Mesenchymal stem cell (in vitro differentiated cells and primary cell): ENCODE measurements at regions not wholly inside any gene's neighbourhood (a gene's known extent, or its start where the extent isn't known, plus 50 kb on each side); places are given as distances from the start of the nearest gene placed in this dataset.

ENCODE experiments used
- DNase-seq: peaks from one replicate; pipeline ENCODE4 v3.0.0-alpha.2; 2013
- H2AFZ ChIP-seq: one replicate; pipeline ENCODE4 v1.6.1; 2013; ENCODE audit warnings: low read depth, mild to moderate bottlenecking, control low read depth, inconsistent platforms, low read length, moderate library complexity
- H2AK5ac ChIP-seq: 2 replicates; pipeline ENCODE4 v1.6.1; 2013; ENCODE audit warnings: low read length, moderate library complexity, mild to moderate bottlenecking, inconsistent platforms; ENCODE audit not compliant: severe bottlenecking
- H2BK120ac ChIP-seq: one replicate; pipeline ENCODE4 v1.6.1; 2013; ENCODE audit warnings: low read depth, mild to moderate bottlenecking, inconsistent platforms, low read length, moderate library complexity
- H2BK12ac ChIP-seq, 2 experiments: one replicate each; pipeline ENCODE4 v1.6.1; 2013; ENCODE audit warnings: inconsistent platforms in 2 of 2, low read length in 2 of 2, mild to moderate bottlenecking in 2 of 2, moderate library complexity in 2 of 2, control low read depth in 1 of 2
- H2BK15ac ChIP-seq: one replicate; pipeline ENCODE4 v1.6.1; 2013; ENCODE audit warnings: mild to moderate bottlenecking, low read depth, inconsistent platforms; ENCODE audit not compliant: poor library complexity, severe bottlenecking
- H2BK5ac ChIP-seq: 2 replicates; pipeline ENCODE4 v1.6.1; 2013; ENCODE audit warnings: low read depth, mild to moderate bottlenecking, low read length, control low read depth, inconsistent platforms; ENCODE audit not compliant: poor library complexity, severe bottlenecking
- H3K14ac ChIP-seq, 2 experiments: one replicate each; pipeline ENCODE4 v1.6.1; 2013; ENCODE audit warnings: inconsistent platforms in 2 of 2, low read length in 2 of 2, control low read depth in 1 of 2, mild to moderate bottlenecking in 1 of 2, moderate library complexity in 1 of 2
- H3K18ac ChIP-seq, 2 experiments: one replicate each; pipeline ENCODE4 v1.6.1; 2013; ENCODE audit warnings: inconsistent platforms in 2 of 2, low read length in 2 of 2, control low read depth in 1 of 2, low read depth in 1 of 2, mild to moderate bottlenecking in 1 of 2
- H3K23ac ChIP-seq, 2 experiments: one replicate each; pipeline ENCODE4 v1.6.1; 2013; ENCODE audit warnings: inconsistent platforms in 2 of 2, low read length in 2 of 2, mild to moderate bottlenecking in 2 of 2, moderate library complexity in 2 of 2, control low read depth in 1 of 2
- H3K27ac ChIP-seq: 2 replicates; pipeline ENCODE4 v1.5.1; 2013; ENCODE audit warnings: mild to moderate bottlenecking, moderate library complexity, low read length, control low read depth, inconsistent platforms; ENCODE audit not compliant: poor library complexity, severe bottlenecking
- H3K27me3 ChIP-seq, 2 experiments: 2 replicates each; pipeline versions ENCODE4 v1.6.1 to v1.7.0; 2013; ENCODE audit warnings: low read length in 2 of 2, mild to moderate bottlenecking in 2 of 2, moderate library complexity in 2 of 2, control low read depth in 1 of 2, inconsistent platforms in 1 of 2; ENCODE audit not compliant: control insufficient read depth in 1 of 2, insufficient read depth in 1 of 2
- H3K36me3 ChIP-seq, 2 experiments: 2 replicates each; pipeline versions ENCODE4 v1.6.1 to v1.7.0; 2013; ENCODE audit warnings: low read length in 2 of 2, control low read depth in 1 of 2, inconsistent platforms in 1 of 2, low read depth in 1 of 2, mild to moderate bottlenecking in 1 of 2; ENCODE audit not compliant: insufficient read depth in 2 of 2, control insufficient read depth in 1 of 2
- H3K4ac ChIP-seq, 2 experiments: one replicate each; pipeline ENCODE4 v1.6.1; 2013; ENCODE audit warnings: inconsistent platforms in 2 of 2, low read length in 2 of 2, mild to moderate bottlenecking in 2 of 2, moderate library complexity in 2 of 2, control low read depth in 1 of 2, low read depth in 1 of 2
- H3K4me1 ChIP-seq: 2 replicates; pipeline ENCODE4 v1.6.1; 2013; ENCODE audit warnings: low read depth, low read length, control low read depth; ENCODE audit not compliant: control insufficient read depth, insufficient read depth
- H3K4me2 ChIP-seq: 2 replicates; pipeline ENCODE4 v1.6.1; 2013; ENCODE audit warnings: low read length, mild to moderate bottlenecking, inconsistent platforms; ENCODE audit not compliant: poor library complexity, severe bottlenecking
- H3K4me3 ChIP-seq, 2 experiments: 2 replicates each; pipeline versions ENCODE4 v1.5.1 to v1.7.0; 2013; ENCODE audit warnings: low read length in 2 of 2, mild to moderate bottlenecking in 2 of 2, control low read depth in 1 of 2, low read depth in 1 of 2; ENCODE audit not compliant: insufficient read depth in 1 of 2
- H3K79me1 ChIP-seq: replicated peaks from 2 replicates; pipeline ENCODE4 v1.6.1; 2013; ENCODE audit warnings: mild to moderate bottlenecking, control low read depth, low read length, inconsistent platforms; ENCODE audit not compliant: poor library complexity, severe bottlenecking
- H3K9ac ChIP-seq: 2 replicates; pipeline ENCODE4 v1.7.0; 2013; ENCODE audit warnings: mild to moderate bottlenecking, low read length, moderate library complexity
- H3K9me3 ChIP-seq: 2 replicates; pipeline ENCODE4 v1.7.0; 2013; ENCODE audit warnings: mild to moderate bottlenecking, low read length; ENCODE audit not compliant: control insufficient read depth
- H4K8ac ChIP-seq: one replicate; pipeline ENCODE4 v1.6.1; 2013; ENCODE audit warnings: inconsistent platforms, mild to moderate bottlenecking, low read length, moderate library complexity
- H4K91ac ChIP-seq: one replicate; pipeline ENCODE4 v1.6.1; 2013; ENCODE audit warnings: mild to moderate bottlenecking, low read length, inconsistent platforms
- WGBS: methylation state at CpG from one replicate; pipeline ENCODE4 v1.1.7; 2013; ENCODE audit warnings: mixed read lengths; 5-methylcytosine and 5-hydroxymethylcytosine counted together

GRCh38 chr11:11757909-11758308 is 83.9 kb upstream of the USP47 start:
- peaks cover 64 to 92% of the 10 kb centered on the region in 2 experiments for H3K27me3 ChIP-seq
- H3K79me1 ChIP-seq, result no peaks in the 10 kb centered on the region
- H2BK12ac ChIP-seq, result no peak overlapping the region
- H3K18ac ChIP-seq, result no peak overlapping the region
- no peaks in the 10 kb centered on the region for H3K4me1 ChIP-seq
- no peak overlapping the region for H3K9ac ChIP-seq
- H4K8ac ChIP-seq, result no peak overlapping the region
- DNase-seq, result no peak
- H3K27ac ChIP-seq, result no peak overlapping the region
- H3K4ac ChIP-seq, result no peak overlapping the region
- no peak overlapping the region for H3K4me2 ChIP-seq
- H3K14ac ChIP-seq, result no peak overlapping the region
- no peak overlapping the region for H2BK15ac ChIP-seq
- H3K4me3 ChIP-seq, result no peak overlapping the region
- no peak overlapping the region for H2BK120ac ChIP-seq
- 27% methylated on average over 1 of the region's 3 CpGs for WGBS
- no peak overlapping the region for H3K23ac ChIP-seq
- peaks cover 2% of the 10 kb centered on the region for H3K9me3 ChIP-seq
- no peak overlapping the region for H2AFZ ChIP-seq
- no peak overlapping the region for H4K91ac ChIP-seq
- H2AK5ac ChIP-seq, result no peak overlapping the region
- H3K36me3 ChIP-seq, result no peaks in the 10 kb centered on the region
- H2BK5ac ChIP-seq, result no peak overlapping the region

- H3K23ac ChIP-seq, result no peak overlapping the region
- H2AK5ac ChIP-seq, result no peak overlapping the region
- H3K18ac ChIP-seq, result no peak overlapping the region
- H3K9ac ChIP-seq, result no peak overlapping the region
- no peak overlapping the region for H2BK120ac ChIP-seq
- peaks cover 2% of the 10 kb centered on the region for H3K9me3 ChIP-seq
- H3K4me3 ChIP-seq, result no peak overlapping the region
- no peak overlapping the region for H2AFZ ChIP-seq
- no peak overlapping the region for H3K4me2 ChIP-seq
- H2BK5ac ChIP-seq, result no peak overlapping the region
- H3K4ac ChIP-seq, result no peak overlapping the region
- H3K14ac ChIP-seq, result no peak overlapping the region
- no peak overlapping the region for H2BK15ac ChIP-seq
- H3K27me3 ChIP-seq, result peaks cover 61 to 85% of the 10 kb centered on the region in 2 experiments
- no peaks in the 10 kb centered on the region for H3K4me1 ChIP-seq
- no peaks in the 10 kb centered on the region for H3K79me1 ChIP-seq
- WGBS, result 66% methylated on average over 3 of the region's 3 CpGs
- DNase-seq, result no peak
- H2BK12ac ChIP-seq, result no peak overlapping the region
- no peak overlapping the region for H3K27ac ChIP-seq
- no peak overlapping the region for H4K8ac ChIP-seq
- H4K91ac ChIP-seq, result no peak overlapping the region
- no peaks in the 10 kb centered on the region for H3K36me3 ChIP-seq
These were observed 85.1 kb upstream of the USP47 start for GRCh38 chr11:11756718-11757117.

- Histone ChIP-seq H3K27me3 (peaks cover 58 to 77% of the 10 kb centered on the region in 2 experiments), H2AK5ac (no peak overlapping the region), H2BK120ac (no peak overlapping the region), H2AFZ (no peak overlapping the region), H3K23ac (no peak overlapping the region), H3K27ac (no peak overlapping the region), H2BK5ac (no peak overlapping the region), H3K9me3 (peaks cover 2% of the 10 kb centered on the region), H3K79me1 (no peaks in the 10 kb centered on the region), H4K8ac (no peak overlapping the region), H3K4me3 (no peak overlapping the region), H3K18ac (no peak overlapping the region), H2BK15ac (no peak overlapping the region), H4K91ac (no peak overlapping the region), H3K4ac (no peak overlapping the region), H3K14ac (no peak overlapping the region), H3K36me3 (no peaks in the 10 kb centered on the region), H2BK12ac (no peak overlapping the region), H3K9ac (no peak overlapping the region), H3K4me1 (no peaks in the 10 kb centered on the region), H3K4me2 (no peak overlapping the region)
- DNase-seq, result no peak
- 73% methylated on average over 4 of the region's 5 CpGs for WGBS
These were observed 85.9 kb upstream of the USP47 start for GRCh38 chr11:11755871-11756270.

GRCh38 chr11:11752679-11753078 is 89.1 kb upstream of the USP47 start:
- H2BK5ac ChIP-seq, result no peak overlapping the region
- H3K4me3 ChIP-seq, result no peak overlapping the region
- no peak for DNase-seq
- H2BK120ac ChIP-seq, result no peak overlapping the region
- H3K4me2 ChIP-seq, result no peak overlapping the region
- no peak overlapping the region for H2BK12ac ChIP-seq
- no peak overlapping the region for H2AFZ ChIP-seq
- no peak overlapping the region for H3K9ac ChIP-seq
- no peaks in the 10 kb centered on the region for H3K79me1 ChIP-seq
- H4K91ac ChIP-seq, result no peak overlapping the region
- WGBS, result 88% methylated on average over 3 of the region's 3 CpGs
- no peaks in the 10 kb centered on the region for H3K4me1 ChIP-seq
- H3K27ac ChIP-seq, result no peak overlapping the region
- no peak overlapping the region for H2AK5ac ChIP-seq
- no peak overlapping the region for H3K14ac ChIP-seq
- peaks cover 2% of the 10 kb centered on the region for H3K9me3 ChIP-seq
- peaks cover 31 to 47% of the 10 kb centered on the region in 2 experiments for H3K27me3 ChIP-seq
- H3K4ac ChIP-seq, result no peak overlapping the region
- H2BK15ac ChIP-seq, result no peak overlapping the region
- no peak overlapping the region for H3K18ac ChIP-seq
- H3K36me3 ChIP-seq, result no peaks in the 10 kb centered on the region
- H3K23ac ChIP-seq, result no peak overlapping the region
- H4K8ac ChIP-seq, result no peak overlapping the region
